HG03045 (cell line): ENCODE measurements at regions not wholly inside any gene's neighbourhood (a gene's known extent, or its start where the extent isn't known, plus 50 kb on each side); places are given as distances from the start of the nearest gene placed in this dataset.
"Not testable (repeated sequence)": the region's sequence is repeated elsewhere in the genome, so short reads cannot be mapped to it uniquely, and the experiment has no call there.

Source experiments
- ATAC-seq: cut with Tn5 transposase; IDR thresholded peaks from one replicate; pipeline ENCODE4 v1.9.1; 2021; ENCODE audit warnings: mild to moderate bottlenecking, moderate library complexity; ENCODE audit not compliant: unreplicated experiment

DNA sequence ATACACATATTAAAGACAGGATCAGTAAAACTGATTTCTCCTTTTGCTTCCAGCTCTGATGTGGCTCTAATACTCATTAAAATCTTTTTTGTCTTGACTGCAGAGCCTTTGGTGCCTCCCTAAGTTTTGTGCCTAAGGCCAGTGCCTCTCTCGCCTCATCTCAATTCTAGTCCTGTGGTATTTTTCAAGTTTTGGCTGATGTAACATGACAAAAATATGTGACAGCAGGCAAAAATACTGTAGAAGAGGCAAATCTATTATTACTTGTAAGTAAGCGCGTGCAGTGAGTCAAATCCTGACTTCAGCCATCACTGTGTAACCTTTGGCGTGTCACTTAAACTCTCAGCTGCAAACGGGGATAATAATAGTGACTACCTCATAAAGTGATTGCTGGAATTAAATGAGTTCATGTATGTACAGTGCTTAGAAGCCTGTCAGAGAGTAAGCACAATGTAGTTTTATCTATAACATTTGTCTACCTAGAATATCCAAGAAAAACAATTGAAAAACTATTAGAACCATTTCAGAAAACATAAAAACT, 74.0 kb downstream of the MAB21L3 start:
- no peak for ATAC-seq

DNA sequence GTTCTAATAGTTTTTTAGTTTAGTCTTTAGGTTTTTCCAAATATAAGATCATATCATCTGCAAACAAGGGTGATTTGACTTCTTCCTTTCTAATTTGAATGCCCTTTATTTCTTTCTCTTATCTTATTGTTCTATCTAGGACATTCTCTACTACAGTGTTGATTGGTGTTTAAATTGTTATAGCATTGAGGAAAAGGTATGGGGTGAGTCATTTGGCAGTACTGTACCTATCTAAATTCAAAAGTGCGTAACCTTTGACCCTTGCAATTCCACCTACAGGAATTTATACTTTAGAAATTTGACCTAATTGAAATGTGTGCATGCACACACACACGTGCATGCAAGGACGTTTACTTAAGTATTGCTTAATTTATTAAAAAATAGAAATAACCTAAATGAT, 78.3 kb downstream of the MAB21L3 start:
- no peak for ATAC-seq

DNA sequence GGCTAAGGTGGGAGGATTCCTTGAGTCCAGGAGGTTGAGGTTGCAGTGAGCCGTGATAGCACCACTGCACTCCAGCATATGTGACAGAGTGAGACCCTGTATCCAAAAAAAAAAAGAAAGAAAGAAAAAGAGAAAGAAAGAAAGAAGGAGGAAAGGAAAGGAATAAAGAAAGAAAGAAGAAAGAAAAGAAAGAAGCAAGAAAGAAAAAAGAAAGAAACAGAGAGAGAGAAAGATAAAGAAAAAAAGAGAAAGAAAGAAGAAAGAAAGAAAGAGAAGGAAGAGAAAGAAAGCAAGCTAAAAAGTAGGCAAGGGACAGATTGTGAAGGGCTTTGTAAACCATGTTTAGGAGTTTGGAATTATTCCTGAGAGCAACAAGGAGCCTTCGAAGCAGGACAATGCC, 80.1 kb downstream of the MAB21L3 start:
- no peak for ATAC-seq

DNA sequence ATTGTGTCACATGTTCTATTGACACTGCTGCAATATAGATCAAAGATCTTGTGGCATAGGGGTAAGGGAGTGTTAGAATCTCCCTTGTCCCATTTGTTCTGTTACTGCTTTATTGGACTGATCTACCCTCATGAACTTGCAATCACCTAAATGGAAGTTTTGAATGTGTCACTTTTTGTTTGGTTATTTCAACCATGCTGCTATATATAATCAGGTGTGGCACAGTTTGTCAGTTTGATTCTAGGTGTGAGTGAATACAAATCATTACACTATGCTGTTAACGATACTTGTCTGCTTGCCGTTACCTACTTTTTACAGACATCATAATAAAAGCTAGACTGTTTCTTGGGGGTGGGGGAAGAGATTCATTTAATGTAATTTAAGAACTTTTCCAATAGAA, 82.6 kb downstream of the MAB21L3 start:
- ATAC-seq = no peak

DNA sequence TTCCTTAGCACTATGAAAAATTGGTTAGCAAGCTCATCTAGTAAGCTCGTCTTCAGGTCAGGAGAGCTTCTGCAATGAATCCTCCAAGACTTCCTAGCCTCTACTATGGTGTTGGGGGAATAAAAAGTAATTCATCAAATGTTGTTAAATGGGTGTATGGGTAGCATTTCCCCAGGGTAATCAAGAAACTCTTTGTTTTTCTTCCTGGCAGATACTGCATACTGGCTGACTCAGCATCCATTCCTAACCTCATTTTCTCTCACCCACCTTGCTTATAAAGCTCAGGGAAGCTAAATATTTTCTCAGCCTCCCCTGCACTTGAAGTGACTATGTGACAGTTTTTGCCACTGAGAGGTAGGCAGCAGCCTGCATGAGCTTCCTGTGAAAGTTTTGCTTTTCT, 83.4 kb downstream of the MAB21L3 start:
- ATAC-seq = no peak

DNA sequence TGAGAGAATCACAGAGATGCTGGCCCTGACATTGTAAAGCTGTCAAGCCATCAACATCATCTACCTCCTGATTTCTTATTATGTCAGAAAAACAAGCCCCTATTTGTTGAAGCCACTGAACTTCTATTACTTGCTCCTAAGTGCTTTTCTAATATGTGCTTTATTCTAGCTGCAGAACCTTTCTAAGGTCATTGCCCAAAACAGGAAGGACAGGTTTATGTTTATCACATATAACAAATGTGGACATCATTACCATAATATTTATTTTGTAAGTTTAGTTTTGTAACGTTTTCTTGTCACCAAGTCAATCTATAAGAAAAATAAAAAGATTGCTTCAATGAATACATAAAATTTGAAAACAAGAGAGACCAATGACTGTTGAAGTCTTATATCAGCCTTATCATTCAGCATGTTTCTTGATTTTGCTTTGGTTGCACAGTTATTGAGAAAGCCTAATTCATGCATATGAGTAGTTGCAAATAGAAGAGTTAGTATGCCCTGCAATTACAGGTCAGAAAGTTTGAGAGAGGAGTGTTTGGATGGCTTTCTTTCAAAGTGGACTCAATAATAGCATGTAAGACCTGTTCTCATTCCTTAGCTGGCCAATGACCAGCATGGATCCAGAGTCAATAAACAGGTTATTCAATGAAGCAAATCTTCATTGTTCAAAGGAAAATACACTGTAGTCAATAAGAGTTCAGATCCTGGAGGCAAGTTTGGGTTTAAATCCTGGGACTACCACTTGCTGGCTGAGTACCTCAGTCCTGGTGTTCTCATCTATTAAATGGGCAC, 84.1 kb downstream of the MAB21L3 start:
- no peak for ATAC-seq

DNA sequence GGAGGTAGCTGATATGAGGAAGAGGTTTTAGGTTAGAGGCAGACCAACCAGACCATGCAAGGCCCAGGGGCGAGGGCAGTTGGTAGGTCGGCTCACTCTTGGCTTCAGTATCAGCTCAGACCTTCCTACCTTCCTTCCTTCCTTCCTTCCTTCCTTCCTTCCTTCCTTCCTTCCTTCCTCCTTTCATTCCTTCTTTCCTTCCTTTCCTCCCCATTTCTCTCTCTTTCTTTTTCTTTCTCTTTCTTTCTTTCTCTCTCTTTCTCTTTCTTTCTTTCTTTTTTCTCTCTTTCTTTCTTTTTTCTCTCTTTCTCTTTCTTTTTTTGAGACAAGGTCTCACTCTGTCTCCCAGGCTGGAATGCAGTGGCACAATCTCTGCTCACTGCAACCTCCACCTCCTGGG, 89.1 kb downstream of the MAB21L3 start:
- not testable (repeated sequence) for ATAC-seq

DNA sequence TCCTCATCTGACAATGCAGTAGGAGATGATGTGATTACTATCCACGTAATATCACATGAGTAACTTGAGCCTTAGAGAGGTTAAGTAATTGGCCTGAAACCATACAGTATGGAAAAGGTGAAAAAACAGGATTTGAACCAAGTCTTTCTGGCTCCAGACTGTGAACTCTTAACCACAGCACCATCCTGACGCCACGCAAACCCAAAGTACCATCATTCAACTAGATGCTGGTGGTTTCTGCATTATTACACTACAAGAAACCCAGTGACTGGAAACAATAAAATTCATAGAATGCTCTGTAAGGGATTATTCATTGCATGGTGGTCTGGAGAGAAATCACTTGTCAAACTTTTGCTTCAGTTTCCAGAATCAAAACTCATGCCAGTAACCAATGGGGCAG, 90.7 kb downstream of the MAB21L3 start:
- ATAC-seq = no peak

DNA sequence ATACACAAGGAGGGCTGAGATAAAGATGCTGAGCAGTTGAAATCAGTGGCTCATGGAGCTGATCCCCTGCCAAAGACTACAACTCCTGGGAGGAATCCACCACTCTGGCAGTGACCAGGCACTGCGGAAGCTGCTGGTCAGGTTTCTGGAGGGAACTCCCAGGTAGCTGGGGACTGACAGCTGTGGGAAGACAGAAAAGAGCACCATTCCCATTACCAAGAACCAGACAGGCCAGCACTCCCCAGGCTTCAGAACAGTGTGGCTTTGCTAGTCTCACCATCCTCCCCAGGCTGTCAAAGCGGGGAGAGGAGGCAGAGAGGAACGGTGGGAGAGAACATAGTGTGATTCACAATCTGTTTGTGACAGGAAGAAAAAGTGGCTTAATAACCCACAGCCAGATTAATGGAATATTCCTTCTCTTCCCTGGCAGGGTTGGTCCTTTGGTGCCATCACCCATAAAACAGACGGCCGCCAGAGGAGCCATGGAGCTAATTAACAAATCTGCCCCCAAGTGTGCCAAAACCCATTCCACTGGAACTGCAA, 92.1 kb downstream of the MAB21L3 start:
- no peak for ATAC-seq

DNA sequence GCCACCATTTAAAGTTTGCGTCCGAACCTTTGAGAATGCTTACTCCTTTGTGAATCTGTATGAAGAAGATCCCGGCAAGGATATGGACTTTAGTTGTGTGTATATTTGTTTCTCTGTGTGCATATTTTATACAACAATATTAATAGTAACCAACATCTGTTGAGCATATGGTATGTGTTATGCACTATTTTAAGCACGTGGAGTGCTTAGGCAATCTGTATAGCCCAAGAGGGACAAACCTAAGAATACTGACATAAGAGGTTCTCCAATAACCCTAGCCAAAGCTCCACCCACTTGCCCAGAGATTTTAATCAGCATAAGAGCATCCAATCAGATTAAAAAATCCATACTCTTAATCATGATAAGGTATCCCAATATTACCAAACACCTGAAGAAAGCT, 92.7 kb downstream of the MAB21L3 start:
- no peak for ATAC-seq

DNA sequence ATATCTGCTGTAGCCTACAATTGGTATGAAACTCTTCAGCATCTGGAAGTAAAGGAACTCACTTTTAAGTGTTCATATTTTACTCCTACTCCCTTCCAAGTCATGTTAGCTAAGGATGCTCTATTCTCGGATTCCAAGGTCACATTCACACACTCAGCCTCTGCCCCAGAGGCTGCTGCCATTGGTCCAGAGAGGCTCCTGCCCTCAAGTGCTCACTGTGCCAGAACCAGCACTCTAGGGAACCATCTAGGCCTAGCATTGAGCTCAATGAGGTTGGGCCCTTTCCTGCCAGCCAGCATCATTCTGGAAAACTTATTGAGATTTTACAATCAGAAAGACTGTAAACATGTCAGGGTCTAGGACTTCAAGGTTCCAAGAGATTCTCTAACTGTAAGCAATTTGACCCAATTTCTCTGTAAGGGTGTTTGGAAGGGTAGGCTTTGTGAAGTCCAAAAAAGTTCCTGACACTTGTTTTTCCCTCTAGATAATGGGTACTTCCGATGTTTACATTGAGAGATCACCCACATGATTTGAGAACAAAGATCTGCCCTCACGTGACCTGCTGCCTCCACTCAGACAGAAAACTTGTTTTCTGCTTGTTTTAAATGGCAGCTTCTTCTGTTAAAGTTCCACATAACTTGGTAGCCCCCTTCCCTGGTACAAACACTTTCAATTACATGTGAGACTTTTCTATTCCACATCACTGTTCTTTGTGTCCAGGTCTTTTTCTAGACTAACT, 94.9 kb downstream of the MAB21L3 start:
- ATAC-seq = no peak

DNA sequence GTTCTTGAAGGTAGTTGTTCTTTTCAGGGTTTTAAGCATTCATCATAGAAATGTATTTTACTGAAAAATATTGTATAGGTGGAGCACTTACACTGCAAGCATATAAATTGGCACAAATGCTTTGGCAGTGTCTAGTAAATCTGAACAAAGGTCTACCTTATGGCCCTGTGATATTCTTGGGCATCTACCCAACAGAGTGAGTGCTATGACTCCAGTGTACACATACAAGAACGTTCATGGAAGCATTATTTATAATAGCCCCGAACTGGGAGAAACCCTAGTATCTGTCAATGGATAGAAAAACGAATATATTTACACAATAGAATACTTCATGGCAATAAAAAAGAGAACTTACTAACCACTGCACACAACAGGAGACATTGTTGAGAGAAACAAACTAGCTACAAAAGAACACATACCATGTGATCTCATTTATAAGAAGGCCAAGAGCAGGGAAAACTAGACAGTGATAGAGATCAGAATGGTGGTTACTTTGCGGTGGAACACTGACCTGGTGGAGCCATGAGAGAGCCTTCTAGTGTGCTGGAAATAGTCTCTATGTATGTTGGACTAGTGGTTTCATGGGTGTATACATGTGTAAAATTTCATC, 96.0 kb downstream of the MAB21L3 start:
- ATAC-seq = no peak

DNA sequence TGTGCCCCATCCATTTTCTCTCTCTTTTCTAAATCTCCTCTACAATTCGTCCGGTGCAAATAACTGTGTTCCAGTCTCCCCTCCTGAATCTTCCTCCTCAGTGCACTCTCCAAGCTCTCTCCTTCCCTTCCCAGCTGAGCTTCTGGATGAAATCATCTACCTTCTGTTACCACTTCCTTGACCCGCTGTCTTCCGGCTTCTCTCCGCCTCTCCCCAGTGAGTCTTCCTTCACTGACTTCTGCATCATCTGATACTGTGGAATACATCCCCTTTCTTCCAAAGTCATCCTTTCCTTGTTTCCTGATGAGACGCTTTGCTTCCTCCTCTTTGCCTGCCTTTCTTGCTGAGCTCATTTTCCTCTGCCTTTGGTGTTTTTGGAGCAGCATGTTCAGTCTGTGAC, 96.9 kb downstream of the MAB21L3 start:
- ATAC-seq = no peak

DNA sequence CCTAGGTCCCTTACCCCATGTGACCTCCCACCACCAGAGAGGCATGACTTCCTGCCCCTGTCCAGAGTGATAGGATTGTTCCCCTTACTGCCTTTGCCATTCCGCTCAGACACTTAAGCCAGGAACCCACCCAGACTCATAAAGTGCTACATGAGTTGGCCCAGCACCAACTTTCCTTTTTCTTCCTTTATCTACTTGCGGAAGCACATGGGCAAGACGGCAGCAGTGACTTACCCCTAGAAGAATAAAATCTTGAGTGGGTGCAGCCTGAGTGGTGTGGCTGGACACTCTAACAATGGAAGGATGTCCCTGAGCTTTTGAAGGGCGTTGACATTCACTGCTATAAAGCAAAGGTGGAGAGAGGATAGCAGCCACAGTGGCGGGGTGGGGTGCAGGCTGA, 100.1 kb downstream of the MAB21L3 start:
- ATAC-seq = no peak

DNA sequence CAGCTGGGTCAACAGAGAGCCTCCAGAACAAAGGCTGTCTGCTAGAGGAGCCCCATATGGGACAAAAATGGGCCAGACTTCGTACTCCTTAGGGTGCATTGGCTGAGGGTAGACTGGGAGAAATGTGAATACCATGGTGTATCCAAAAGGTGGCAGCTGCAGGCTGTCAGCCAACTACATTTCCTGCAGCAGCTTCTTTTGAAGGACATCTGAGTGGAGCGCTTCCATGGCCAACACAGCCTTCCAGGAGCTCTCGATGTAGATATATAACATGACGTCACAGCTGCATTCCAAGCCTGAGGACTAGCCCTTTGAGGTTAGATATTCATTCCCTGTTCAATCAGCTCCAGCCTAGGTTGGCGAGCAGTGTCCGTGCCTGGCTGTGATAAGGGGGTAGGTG, 107.7 kb downstream of the MAB21L3 start:
- no peak for ATAC-seq

DNA sequence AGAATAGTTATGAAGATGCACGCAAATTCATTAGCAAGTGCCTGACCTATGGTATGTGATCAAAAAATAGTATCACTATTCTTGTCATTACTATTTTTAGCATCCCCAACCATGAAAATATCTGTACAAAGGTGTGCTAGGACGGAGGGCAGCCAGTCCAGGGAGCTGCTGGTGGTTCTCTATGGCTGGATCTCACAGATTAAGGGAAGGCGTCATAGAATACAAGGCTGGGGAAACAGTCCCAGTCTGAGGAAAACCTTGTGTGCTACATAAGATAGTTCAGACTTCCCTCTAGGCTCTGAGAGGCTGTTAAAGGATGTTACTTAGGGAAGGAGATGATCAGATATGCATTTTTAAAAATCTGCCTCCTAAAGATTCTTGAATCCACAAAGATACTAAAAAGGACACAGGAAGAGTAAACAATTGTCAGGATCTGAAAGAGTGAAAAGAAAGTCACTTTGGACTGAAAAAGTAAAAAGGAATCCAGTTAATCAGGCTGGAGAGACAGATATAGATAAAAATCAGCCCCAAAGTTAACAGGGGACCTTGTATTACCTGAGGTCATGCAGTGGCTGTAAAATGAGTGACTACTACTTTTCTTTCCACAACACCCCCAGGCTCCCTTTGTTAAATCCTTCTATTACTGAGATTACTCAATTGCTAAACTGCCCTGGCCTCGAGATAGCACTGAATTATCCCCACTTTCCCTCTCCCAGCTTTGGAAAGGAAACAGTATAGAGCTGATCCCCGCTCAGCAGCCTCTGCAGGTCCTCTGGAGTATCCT, 108.6 kb downstream of the MAB21L3 start:
- no peak for ATAC-seq

DNA sequence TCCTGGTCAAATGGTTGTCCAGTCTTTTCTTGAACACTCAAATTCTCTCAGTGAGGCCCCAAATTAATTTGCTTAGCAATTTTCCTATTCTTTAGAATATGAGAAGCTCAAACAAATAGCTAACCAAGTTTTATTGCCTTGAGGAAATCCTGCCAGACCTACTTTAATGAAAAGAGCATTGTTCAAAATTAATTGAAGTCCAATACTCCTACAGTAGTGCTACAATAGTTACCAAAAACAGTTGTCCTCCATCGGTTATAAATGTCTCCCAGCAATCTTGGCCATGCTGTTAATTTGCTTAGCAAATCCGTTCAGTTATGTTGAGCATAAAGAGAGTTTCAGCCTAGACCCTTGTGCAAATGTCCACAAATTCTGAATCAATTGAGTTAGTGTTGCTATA, 112.9 kb downstream of the MAB21L3 start:
- no peak for ATAC-seq

DNA sequence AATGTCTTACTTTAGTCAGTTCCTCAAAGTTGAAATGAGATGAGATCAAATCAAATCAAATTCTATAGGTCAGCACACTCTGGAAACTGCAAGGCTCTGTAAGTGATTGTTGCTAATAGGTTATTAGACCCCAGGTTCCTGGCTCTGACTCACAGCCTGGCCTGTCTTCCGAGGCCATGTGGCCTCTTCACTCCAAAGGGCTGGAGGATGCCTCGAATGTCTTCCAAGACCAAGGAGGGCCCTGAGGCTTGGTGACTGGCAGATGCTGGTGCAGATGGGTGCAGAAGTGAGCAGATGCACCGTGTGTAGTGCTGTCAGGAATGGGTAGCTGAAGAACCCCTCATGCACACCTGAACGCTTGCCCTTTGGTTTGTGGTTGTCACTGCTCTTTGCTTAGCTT, 113.4 kb downstream of the MAB21L3 start:
- ATAC-seq = no peak

DNA sequence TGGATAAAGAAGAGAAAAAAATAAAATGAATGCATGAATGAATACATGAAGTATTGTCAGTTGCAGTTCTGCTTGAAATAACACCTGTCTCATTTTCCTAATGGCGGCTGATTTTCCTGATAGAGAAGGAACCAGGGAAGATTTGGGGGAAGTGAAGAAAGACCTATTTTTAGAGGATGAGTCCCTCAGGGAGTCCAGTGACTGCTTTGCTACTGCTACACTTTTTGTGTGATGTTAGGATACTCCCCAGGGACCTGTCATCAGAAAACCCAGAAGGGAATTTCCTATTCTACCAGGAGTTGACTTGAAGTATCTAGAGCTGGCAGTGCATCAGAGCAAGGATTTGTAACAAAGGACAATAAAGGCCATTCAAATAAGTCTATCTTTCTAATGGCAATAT, 114.8 kb downstream of the MAB21L3 start:
- ATAC-seq = no peak

DNA sequence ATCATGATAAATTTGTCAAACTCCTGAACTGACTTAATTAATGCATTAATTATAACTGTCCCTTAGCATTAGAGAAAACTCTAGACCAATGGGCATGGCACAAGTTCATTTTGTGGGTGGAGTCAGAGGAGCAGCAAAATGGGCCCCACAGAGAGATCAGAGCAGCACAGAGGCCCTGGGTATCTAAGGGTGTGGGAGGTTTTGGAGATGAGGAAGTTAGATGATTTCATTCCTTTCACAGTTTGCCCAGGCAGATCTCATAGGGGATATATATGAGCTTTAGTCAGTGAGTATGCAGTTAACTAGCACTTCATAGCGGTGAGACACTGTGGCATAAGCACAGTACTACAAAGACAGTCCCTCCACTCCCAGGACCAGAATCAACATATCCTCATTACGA, 117.3 kb downstream of the MAB21L3 start:
- no peak for ATAC-seq

DNA sequence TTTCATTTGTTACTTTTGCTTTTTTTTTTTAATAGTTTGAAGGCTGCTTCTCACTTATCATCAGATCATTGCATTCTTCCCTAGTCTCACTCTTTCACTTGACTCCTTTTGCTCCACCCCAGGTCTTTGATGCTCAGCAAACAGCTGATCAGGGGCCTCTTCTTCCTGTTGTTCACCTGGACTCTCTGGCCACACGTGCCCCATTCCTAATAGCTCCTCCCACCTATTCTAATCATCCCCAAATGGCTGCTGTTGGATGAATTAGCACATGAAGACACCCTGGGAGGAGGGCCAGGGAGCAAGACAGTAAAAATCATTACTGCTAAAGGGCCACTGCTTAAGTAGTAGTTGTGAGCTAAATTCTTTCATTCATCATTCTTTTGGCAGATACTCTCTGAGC, 119.5 kb downstream of the MAB21L3 start:
- ATAC-seq = no peak
